K562 (cell line): ENCODE measurements at regions not wholly inside any gene's neighbourhood (a gene's known extent, or its start where the extent isn't known, plus 50 kb on each side); places are given as distances from the start of the nearest gene placed in this dataset.

Experiments
- ATAC-seq: fragments of 200-7000 bp; cut with Tn5 transposase; 3 replicates; pipeline ENCODE4 v1.9.1; 2020; ENCODE audit warnings: moderate library complexity
- BruUV-seq: library from RNA; stranded (reverse); fragments of 400-500 nt; replicated peaks from 2 replicates; lab custom pipeline; 2021; lab: Mats Ljungman, UMichigan
- CTCF ChIA-PET: fragments of 300-600 bp; formaldehyde crosslinking; extraction: SDS; loops from one replicate; lab custom pipeline; 2021; ENCODE audit warnings: low intra/inter-chr PET ratio; lab: Yijun Ruan, JAX
- POLR2A ChIA-PET: fragments of 300-600, 350-650 bp; sonication (Branson Sonifier 250); formaldehyde crosslinking; extraction: SDS; loops from one replicate; lab custom pipeline; 2021; ENCODE audit warnings: antibody characterized with exemption, inconsistent platforms; lab: Yijun Ruan, JAX
- DNase-seq, 4 experiments: peaks; one replicate each; pipeline versions ENCODE4 v3.0.0 to v3.0.0-alpha.2; 2011 to 2018; ENCODE audit warnings: low spot score in 3 of 4, mixed read lengths in 3 of 4; ENCODE audit errors: extremely low read depth in 1 of 4
- FAIRE-seq: peaks from 2 replicates; lab custom pipeline; 2011; peaks lifted over from hg19 to GRCh38; lab: Jason Lieb, UNC
- H2AFZ ChIP-seq: 2 replicates; pipeline ENCODE4 v1.6.0; 2011; ENCODE audit warnings: low read depth, low read length, control low read depth, inconsistent platforms
- H3K27ac ChIP-seq: fragments of 200-600 bp; 3 replicates; pipeline ENCODE4 v1.8.0; 2011; ENCODE audit warnings: low read depth, mild to moderate bottlenecking, control low read depth, inconsistent platforms, low read length, moderate library complexity, mixed read lengths; ENCODE audit errors: extremely low read depth
- H3K27me3 ChIP-seq, 2 experiments: fragments of 300-600 bp in 1 of 2; 2 replicates in 1 of 2; 3 replicates in 1 of 2; pipeline versions ENCODE4 v1.6.0 to v1.8.0; 2011; ENCODE audit warnings: inconsistent platforms in 2 of 2, low read length in 2 of 2, mild to moderate bottlenecking in 1 of 2, mixed read lengths in 1 of 2, moderate library complexity in 1 of 2; ENCODE audit not compliant: control insufficient read depth in 2 of 2, insufficient read depth in 2 of 2
- H3K36me3 ChIP-seq: fragments of 300-600 bp; 3 replicates; pipeline ENCODE4 v1.8.0; 2011; ENCODE audit warnings: mild to moderate bottlenecking, low read length, inconsistent platforms; ENCODE audit not compliant: control insufficient read depth, insufficient read depth
- H3K4me1 ChIP-seq, 2 experiments: fragments of 200-600 bp in 1 of 2; replicated peaks in 1 of 2; 2 replicates in 1 of 2; 3 replicates in 1 of 2; pipeline versions ENCODE4 v1.5.1 to v1.8.0; 2011; ENCODE audit warnings: inconsistent platforms in 2 of 2, low read length in 2 of 2, mild to moderate bottlenecking in 1 of 2, mixed read lengths in 1 of 2, moderate library complexity in 1 of 2; ENCODE audit not compliant: control insufficient read depth in 2 of 2, insufficient read depth in 2 of 2
- H3K4me2 ChIP-seq: 2 replicates; pipeline ENCODE4 v1.6.1; 2011; ENCODE audit warnings: low read length, control low read depth, inconsistent platforms, mixed read lengths; ENCODE audit not compliant: insufficient read depth
- H3K4me3 ChIP-seq: fragments of 200-600 bp; sonication (generic), shearing (Covaris generic); 2 replicates; pipeline ENCODE4 v1.5.1; 2016; ENCODE audit warnings: control low read depth, inconsistent platforms
- H3K79me2 ChIP-seq: fragments of 200-600 bp; 3 replicates; pipeline ENCODE4 v1.8.0; 2011; ENCODE audit warnings: low read length, inconsistent platforms; ENCODE audit not compliant: control insufficient read depth, insufficient read depth
- H3K9ac ChIP-seq, 2 experiments: 2 replicates each; pipeline versions ENCODE4 v1.6.0 to v1.6.1; 2011; ENCODE audit warnings: low read depth in 2 of 2, low read length in 2 of 2, control low read depth in 1 of 2, inconsistent platforms in 1 of 2, mild to moderate bottlenecking in 1 of 2, mixed read lengths in 1 of 2; ENCODE audit not compliant: insufficient read depth in 1 of 2
- H3K9me1 ChIP-seq: one replicate; pipeline ENCODE4 v1.6.0; 2011; ENCODE audit warnings: inconsistent platforms, mild to moderate bottlenecking, low read length, moderate library complexity; ENCODE audit not compliant: control insufficient read depth, insufficient read depth
- H3K9me3 ChIP-seq: replicated peaks from 2 replicates; pipeline ENCODE4 v1.5.1; 2011; ENCODE audit warnings: low read depth, low read length, inconsistent platforms; ENCODE audit not compliant: control insufficient read depth, insufficient read depth
- H4K20me1 ChIP-seq: replicated peaks from 2 replicates; pipeline ENCODE4 v1.6.1; 2011; ENCODE audit warnings: low read length, inconsistent platforms, mixed read lengths; ENCODE audit not compliant: control insufficient read depth, insufficient read depth
- BACH1 ChIP-seq: fragments of 200-800 bp; sonication (Bioruptor generic); IDR thresholded peaks from 2 replicates; pipeline ENCODE4 v1.6.1; 2016; ENCODE audit warnings: missing genetic modification characterization, missing compliant biosample characterization
- BCOR ChIP-seq: fragments of 450-650 bp; IDR thresholded peaks from 2 replicates; pipeline ENCODE4 v1.6.1; 2016
- BDP1 ChIP-seq: IDR thresholded peaks from 3 replicates; pipeline ENCODE4 v1.6.1; 2011; ENCODE audit not compliant: insufficient read length, insufficient read depth
- E4F1 ChIP-seq: fragments of 250-450 bp; sonication (Bioruptor Pico); IDR thresholded peaks from 2 replicates; pipeline ENCODE4 v1.5.0; 2021; ENCODE audit warnings: mild to moderate bottlenecking, borderline replicate concordance
- JUN ChIP-seq, 2 experiments: sonication (generic) in 1 of 2; formaldehyde crosslinking in 1 of 2; IDR thresholded peaks; 2 replicates each; pipeline versions ENCODE4 v1.6.1 to v1.8.0; 2012 to 2022; ENCODE audit warnings: borderline replicate concordance in 2 of 2, mild to moderate bottlenecking in 2 of 2, improper control_type of control experiment in 1 of 2, low read depth in 1 of 2, low read length in 1 of 2, missing genetic modification reagents in 1 of 2
- NR2C1 ChIP-seq, 2 experiments: fragments of 450-650 bp; IDR thresholded peaks; 2 replicates each; pipeline ENCODE4 v1.6.1; 2017; ENCODE audit warnings: mild to moderate bottlenecking in 2 of 2, antibody characterized with exemption in 1 of 2, inconsistent platforms in 1 of 2, missing compliant biosample characterization in 1 of 2, missing genetic modification characterization in 1 of 2
- NR2C2 ChIP-seq, 2 experiments: fragments of 200-800 bp in 1 of 2; sonication (Bioruptor generic) in 1 of 2; sonication (generic) in 1 of 2; formaldehyde crosslinking in 1 of 2; IDR thresholded peaks; 2 replicates each; pipeline versions ENCODE4 v1.6.1 to v1.8.0; 2016 to 2022; ENCODE audit warnings: mild to moderate bottlenecking in 1 of 2, missing compliant biosample characterization in 1 of 2, missing genetic modification characterization in 1 of 2, missing genetic modification reagents in 1 of 2
- SP1 ChIP-seq: sonication (generic); formaldehyde crosslinking; IDR thresholded peaks from 2 replicates; pipeline ENCODE4 v1.8.1; 2022; ENCODE audit warnings: mild to moderate bottlenecking, missing genetic modification reagents
- ZBTB9 ChIP-seq: fragments of 450-650 bp; formaldehyde crosslinking; IDR thresholded peaks from 2 replicates; pipeline ENCODE4 v1.4.0; 2020; ENCODE audit warnings: mild to moderate bottlenecking, moderate library complexity
- WGBS: fragments of 100-300 bp; shearing (Covaris generic); methylation state at CpG from one replicate; pipeline ENCODE4 v1.1.6; 2016; ENCODE audit warnings: low coverage, mixed read lengths; ENCODE audit not compliant: insufficient coverage; ENCODE audit errors: missing lambda C conversion rate; 5-methylcytosine and 5-hydroxymethylcytosine counted together
- in situ Hi-C: fragments of 300-500 bp; cut with MboI; formaldehyde crosslinking; loops from 4 replicates; pipeline ENCODE4 v1.15.0; 2018; ENCODE audit warnings: inconsistent platforms, mixed read lengths
- intact Hi-C: fragments of 100-400 bp; cut with micrococcal nuclease; formaldehyde crosslinking; loops from 2 replicates; pipeline ENCODE4 v1.14.2; 2022
- TF ChIP-seq, protein P1 (sequence below): fragments of 250-450 bp; sonication (Bioruptor Pico); IDR thresholded peaks from 2 replicates; pipeline ENCODE4 v1.8.0; 2022; ENCODE audit warnings: moderate library complexity, mild to moderate bottlenecking, inconsistent platforms

DNA sequence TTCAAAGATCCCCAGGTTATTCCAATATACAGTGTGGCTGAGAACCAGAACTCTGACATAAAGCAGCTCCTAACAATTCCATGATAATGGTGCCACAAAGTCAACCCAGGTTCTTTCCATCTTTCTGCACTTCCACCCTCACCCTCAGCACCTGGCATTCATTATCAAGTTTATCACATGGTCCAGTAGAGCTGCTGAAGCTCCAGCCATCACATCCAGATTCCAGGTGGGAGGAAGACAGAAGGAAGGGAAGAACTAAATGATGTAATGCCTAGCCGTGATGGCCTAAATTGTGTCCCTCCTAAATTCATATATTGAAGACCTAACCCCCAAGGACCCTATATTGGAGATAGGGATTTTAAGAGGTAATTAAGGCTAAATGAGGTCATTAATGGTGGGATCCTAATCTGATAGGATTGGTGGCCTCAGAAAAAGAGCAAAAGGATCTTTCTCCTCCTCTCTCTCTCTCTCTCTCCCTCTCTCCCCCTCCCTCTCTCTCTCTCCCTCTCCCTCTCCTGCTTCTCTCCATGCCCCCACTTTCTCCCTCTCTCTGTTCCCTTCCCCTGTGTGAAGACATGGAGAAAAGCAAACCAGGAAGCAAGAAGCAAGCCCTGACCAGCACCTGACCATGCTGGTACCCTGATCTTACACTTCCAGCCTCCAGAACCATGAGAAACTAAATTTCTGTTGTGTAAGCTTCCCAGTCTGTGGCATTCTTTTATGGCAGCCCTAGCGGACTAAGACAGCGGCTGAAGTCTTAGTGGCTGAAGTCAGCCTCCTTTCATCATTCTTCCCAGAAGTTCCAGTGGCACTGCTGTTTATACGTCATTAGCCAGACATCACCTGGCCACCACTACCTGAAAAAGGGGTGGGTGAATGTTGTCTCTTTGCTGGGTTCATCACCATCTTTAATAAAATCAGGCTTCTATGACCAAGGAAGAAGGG is 369.7 kb upstream of the PROK2 start (continued):
- 0 out of 2 replicates have a peak, but pooled peaks have one; percentile 6 for TF ChIP-seq SP1
- TF ChIP-seq BDP1: no peak
- no peak for TF ChIP-seq ZBTB9 (CRISPR knock-in tag)

DNA sequence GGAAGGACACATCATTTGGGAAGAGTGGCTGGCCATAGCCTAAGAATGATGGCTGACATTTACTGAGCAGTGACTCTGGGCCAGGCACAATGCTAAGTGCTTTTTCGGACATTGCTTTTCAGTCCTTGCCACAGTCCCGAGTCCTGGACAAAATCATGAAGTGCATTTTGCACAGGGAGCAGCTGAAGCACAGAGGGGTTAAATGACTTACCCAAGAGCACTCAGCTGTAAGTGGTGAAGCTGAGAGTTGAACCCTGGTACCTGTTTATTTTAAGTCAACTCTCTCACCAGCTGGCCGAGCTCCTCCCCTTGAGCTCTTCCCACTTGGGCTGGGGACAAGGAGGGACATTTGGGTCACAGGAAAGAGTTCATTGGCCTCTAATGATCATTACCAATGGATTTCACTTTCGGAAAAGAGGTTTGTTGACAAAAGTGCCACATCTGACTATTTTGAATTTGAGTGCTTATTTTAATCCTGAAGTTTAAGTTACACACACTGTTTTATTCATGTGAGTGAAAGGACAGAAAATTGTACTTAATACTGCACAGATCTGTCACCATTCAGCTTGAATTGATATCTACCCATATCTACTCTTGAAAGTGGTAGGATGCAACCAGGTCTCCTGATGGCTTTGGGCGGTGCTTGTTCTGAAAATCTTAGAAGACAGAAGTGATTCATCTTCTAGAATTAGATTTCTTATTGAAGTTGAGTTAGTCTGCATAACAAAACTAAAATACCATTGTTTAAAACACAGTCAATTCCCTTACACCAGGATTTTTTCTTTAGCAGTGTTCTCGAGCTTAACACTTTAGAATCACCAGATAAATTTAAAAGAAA is 368.7 kb upstream of the PROK2 start:
- 69% methylated on average over 5 of the region's 6 CpGs for WGBS
- ChIA-PET CTCF (no interaction called here), POLR2A (interaction anchor here (0.7 to 1.9 kb wide), 3 partner anchors 9 to 135 kb away, joined by 3 to 7 read pairs (median 3); no protein-coding TSS in a partner anchor)
- H3K9ac ChIP-seq: peak overlapping the region in 1 of 2 experiments; percentile 50; a peak in 2 of 4 replicates
- peak overlapping the region; percentile 78 for H2AFZ ChIP-seq
- no peaks in the 10 kb centered on the region for H3K27me3 ChIP-seq
- BruUV-seq: no TSS peak
- no peak for TF ChIP-seq NR2C1 (IDR thresholded peaks at IDR 0.05)
- TF ChIP-seq NR2C1 (tag; IDR thresholded peaks at IDR 0.05): 0 out of 2 replicates have a peak, but pooled peaks have one; percentile 6
- TF ChIP-seq, protein P1, sequence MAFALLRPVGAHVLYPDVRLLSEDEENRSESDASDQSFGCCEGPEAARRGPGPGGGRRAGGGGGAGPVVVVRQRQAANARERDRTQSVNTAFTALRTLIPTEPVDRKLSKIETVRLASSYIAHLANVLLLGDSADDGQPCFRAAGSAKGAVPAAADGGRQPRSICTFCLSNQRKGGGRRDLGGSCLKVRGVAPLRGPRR (CRISPR knock-in tag): no peak
- TF ChIP-seq JUN (IDR thresholded peaks at IDR 0.05; ENCODE audit: borderline replicate concordance, low read depth, low read length): no peak
- TF ChIP-seq JUN (CRISPR knock-in tag; IDR thresholded peaks at IDR 0.05; ENCODE audit: borderline replicate concordance): no peak
- TF ChIP-seq BACH1: 0 out of 2 replicates have a peak, but pooled peaks have one; percentile 8
- no peak for TF ChIP-seq NR2C2 (CRISPR knock-in tag; IDR thresholded peaks at IDR 0.05)
- TF ChIP-seq NR2C2 (tag; IDR thresholded peaks at IDR 0.05): 0 out of 2 replicates have a peak, but pooled peaks have one; percentile 21
- 0 out of 2 replicates have a peak, but pooled peaks have one; percentile 19 for TF ChIP-seq BCOR
- TF ChIP-seq E4F1: no peak
- TF ChIP-seq, all 486 proteins: peak for 4
- DNase-seq: no peak
- FAIRE-seq: peak; percentile 58
- no peaks in the 10 kb centered on the region; the same call in 2 of the 3 replicates for H3K79me2 ChIP-seq
- in situ Hi-C loops (no loop called here), intact Hi-C loops (no loop called here)
- H3K4me1 ChIP-seq: peaks cover 9 to 53% of the 10 kb centered on the region in 2 experiments; a peak in 4 of 5 replicates
- H4K20me1 ChIP-seq: no peaks in the 10 kb centered on the region
- H3K9me3 ChIP-seq: 0 out of 2 replicates have a peak, but pooled peaks cover 2% of the 10 kb centered on the region
- peak overlapping the region; percentile 55 for H3K27ac ChIP-seq
- H3K4me3 ChIP-seq: peak overlapping the region; percentile 31
- no peaks in the 10 kb centered on the region for H3K9me1 ChIP-seq
- H3K36me3 ChIP-seq: no peaks in the 10 kb centered on the region
- no peak for ATAC-seq
- H3K4me2 ChIP-seq: peak overlapping the region; percentile 86
